Panc1 (cell line): ENCODE measurements at regions not wholly inside any gene's neighbourhood (a gene's known extent, or its start where the extent isn't known, plus 50 kb on each side); places are given as distances from the start of the nearest gene placed in this dataset.

Experiments
- ATAC-seq: fragments of 200-7000 bp; cut with Tn5 transposase; 2 replicates; pipeline ENCODE4 v1.9.1; 2020; ENCODE audit warnings: mild to moderate bottlenecking, moderate library complexity
- BruUV-seq: library from RNA; stranded (reverse); fragments of 400-500 nt; replicated peaks from 2 replicates; lab custom pipeline; 2021; lab: Mats Ljungman, UMichigan
- CTCF ChIA-PET: fragments of 300-600 bp; sonication (Branson Sonifier 250); formaldehyde crosslinking; loops from one replicate; lab custom pipeline; 2022; ENCODE audit warnings: antibody characterized with exemption; lab: Charles Lee
- POLR2A ChIA-PET: fragments of 300-600 bp; sonication (Branson Sonifier 250); formaldehyde crosslinking; loops from one replicate; lab custom pipeline; 2022; ENCODE audit warnings: antibody characterized with exemption; lab: Charles Lee
- DNase-seq: peaks from one replicate; pipeline ENCODE4 v3.0.0-alpha.2; 2010; ENCODE audit warnings: low read depth, low spot score
- H3K27ac ChIP-seq: 2 replicates; pipeline ENCODE4 v1.5.1; 2011; ENCODE audit warnings: mild to moderate bottlenecking, low read length, inconsistent platforms
- H3K27me3 ChIP-seq: fragments of 200-500 bp; sonication (Bioruptor generic); 2 replicates; pipeline ENCODE4 v1.6.0; 2014; ENCODE audit warnings: low read length, inconsistent platforms; ENCODE audit not compliant: control insufficient read depth, insufficient read depth
- H3K36me3 ChIP-seq: fragments of 200-500 bp; sonication (Bioruptor generic); 2 replicates; pipeline ENCODE4 v1.5.1; 2014; ENCODE audit warnings: inconsistent platforms, mild to moderate bottlenecking, low read length, moderate library complexity; ENCODE audit not compliant: control insufficient read depth, insufficient read depth
- H3K4me1 ChIP-seq: 2 replicates; pipeline ENCODE4 v1.5.1; 2011; ENCODE audit warnings: inconsistent platforms, mild to moderate bottlenecking, low read length, moderate library complexity; ENCODE audit not compliant: control insufficient read depth, insufficient read depth
- H3K4me3 ChIP-seq, 2 experiments: 2 replicates each; pipeline ENCODE4 v1.5.1; 2011 to 2012; ENCODE audit warnings: low read depth in 2 of 2, low read length in 2 of 2, mild to moderate bottlenecking in 2 of 2, inconsistent platforms in 1 of 2, moderate library complexity in 1 of 2
- H3K9me3 ChIP-seq: fragments of 200-500 bp; sonication (Bioruptor generic); 2 replicates; pipeline ENCODE4 v1.5.1; 2014; ENCODE audit warnings: low read depth, mild to moderate bottlenecking, inconsistent platforms, low read length, moderate library complexity; ENCODE audit not compliant: control insufficient read depth, insufficient read depth
- POLR2AphosphoS5 ChIP-seq: IDR thresholded peaks from 2 replicates; pipeline ENCODE4 v1.6.1; 2012; ENCODE audit warnings: mild to moderate bottlenecking, low read depth, low read length, moderate library complexity
- REST ChIP-seq, 2 experiments: IDR thresholded peaks; 2 replicates each; pipeline ENCODE4 v1.6.1; 2011 to 2012; ENCODE audit warnings: low read depth in 2 of 2, control low read depth in 1 of 2, low read length in 1 of 2, mild to moderate bottlenecking in 1 of 2, moderate library complexity in 1 of 2; ENCODE audit not compliant: insufficient read depth in 1 of 2
- SIN3A ChIP-seq: IDR thresholded peaks from 2 replicates; pipeline ENCODE4 v1.6.1; 2012; ENCODE audit warnings: low read depth, mild to moderate bottlenecking, low read length, moderate library complexity, borderline replicate concordance; ENCODE audit not compliant: insufficient read depth
- TCF7L2 ChIP-seq: IDR thresholded peaks from 2 replicates; pipeline ENCODE4 v1.6.1; 2011; ENCODE audit warnings: mild to moderate bottlenecking, low read depth, low read length, inconsistent platforms
- in situ Hi-C: cut with HindIII; loops from 2 replicates; pipeline ENCODE4 v1.10.0; 2016; ENCODE audit warnings: low sequenced_read_pairs, low pct_unique_long_range_greater_than_20kb
- intact Hi-C: fragments of 100-400 bp; cut with micrococcal nuclease; formaldehyde crosslinking; loops from one replicate; pipeline ENCODE4 v1.10.0; 2022; ENCODE audit not compliant: unreplicated experiment
- TF ChIP-seq, protein P1 (sequence below): fragments of 450-650 bp; IDR thresholded peaks from 2 replicates; pipeline ENCODE4 v1.5.1; 2017; ENCODE audit warnings: mild to moderate bottlenecking

DNA sequence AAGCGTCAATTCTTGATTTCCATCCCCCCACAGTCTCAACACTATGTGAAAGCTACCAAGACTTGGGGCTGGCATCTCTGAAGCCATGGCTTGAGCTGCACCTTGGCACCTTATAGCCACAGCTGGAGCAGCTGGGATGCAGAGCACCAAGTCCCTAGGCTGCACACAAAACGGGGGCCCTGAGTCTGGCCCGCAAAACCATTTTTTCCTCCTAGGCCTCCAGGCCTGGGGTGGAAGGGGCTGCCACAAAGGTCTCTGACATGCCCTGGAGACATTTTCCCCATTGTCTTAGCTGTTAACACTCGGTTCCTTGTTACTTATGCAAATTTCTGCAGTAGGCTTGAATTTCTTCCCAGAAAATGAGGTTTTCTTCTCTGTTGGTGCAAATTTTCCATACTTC is 89.8 kb upstream of the GNAI1 start:
- in situ Hi-C loops, result no loop called here

GRCh38 chr7:80040752-80041151 is 93.9 kb upstream of the GNAI1 start:
- ChIA-PET POLR2A (no interaction called here), CTCF (no interaction called here)
- DNase-seq, result no peak
- Histone ChIP-seq H3K9me3 (no peaks in the 10 kb centered on the region), H3K27me3 (no peaks in the 10 kb centered on the region), H3K4me1 (no peaks in the 10 kb centered on the region), H3K27ac (no peak overlapping the region), H3K4me3 (no peak overlapping the region), H3K36me3 (no peaks in the 10 kb centered on the region)
- in situ Hi-C loops, result no loop called here
- TF ChIP-seq SIN3A, result no peak
- no peak for TF ChIP-seq TCF7L2
- TF ChIP-seq POLR2AphosphoS5, result no peak
- TF ChIP-seq, protein P1, sequence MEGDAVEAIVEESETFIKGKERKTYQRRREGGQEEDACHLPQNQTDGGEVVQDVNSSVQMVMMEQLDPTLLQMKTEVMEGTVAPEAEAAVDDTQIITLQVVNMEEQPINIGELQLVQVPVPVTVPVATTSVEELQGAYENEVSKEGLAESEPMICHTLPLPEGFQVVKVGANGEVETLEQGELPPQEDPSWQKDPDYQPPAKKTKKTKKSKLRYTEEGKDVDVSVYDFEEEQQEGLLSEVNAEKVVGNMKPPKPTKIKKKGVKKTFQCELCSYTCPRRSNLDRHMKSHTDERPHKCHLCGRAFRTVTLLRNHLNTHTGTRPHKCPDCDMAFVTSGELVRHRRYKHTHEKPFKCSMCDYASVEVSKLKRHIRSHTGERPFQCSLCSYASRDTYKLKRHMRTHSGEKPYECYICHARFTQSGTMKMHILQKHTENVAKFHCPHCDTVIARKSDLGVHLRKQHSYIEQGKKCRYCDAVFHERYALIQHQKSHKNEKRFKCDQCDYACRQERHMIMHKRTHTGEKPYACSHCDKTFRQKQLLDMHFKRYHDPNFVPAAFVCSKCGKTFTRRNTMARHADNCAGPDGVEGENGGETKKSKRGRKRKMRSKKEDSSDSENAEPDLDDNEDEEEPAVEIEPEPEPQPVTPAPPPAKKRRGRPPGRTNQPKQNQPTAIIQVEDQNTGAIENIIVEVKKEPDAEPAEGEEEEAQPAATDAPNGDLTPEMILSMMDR, result no peak
- no peak for TF ChIP-seq REST (IDR thresholded peaks at IDR 0.05; ENCODE audit: insufficient read depth in 1 of 2, low read depth in 2 of 2, low read length in 1 of 2)
- no TSS peak for BruUV-seq
- no peak for ATAC-seq
- intact Hi-C loops, result loop anchor here (10.0 kb wide), 2 partner anchors 226 to 756 kb away; no protein-coding TSS in a partner anchor

More for the DNA sequence above, 89.8 kb upstream of the GNAI1 start:
- H3K4me3 ChIP-seq, result no peak overlapping the region
- ChIA-PET CTCF (no interaction called here), POLR2A (no interaction called here)
- peaks cover 6% of the 10 kb centered on the region; the same call in 1 of the 2 replicates for H3K4me1 ChIP-seq
- no peak overlapping the region for H3K27ac ChIP-seq
- ATAC-seq (no peak), DNase-seq (no peak)
- TF ChIP-seq REST (IDR thresholded peaks at IDR 0.05; ENCODE audit: insufficient read depth in 1 of 2, low read depth in 2 of 2, low read length in 1 of 2), result no peak
- no peak for TF ChIP-seq TCF7L2
- TF ChIP-seq POLR2AphosphoS5, result no peak
- BruUV-seq, result no TSS peak
- no peaks in the 10 kb centered on the region for H3K27me3 ChIP-seq
- no peaks in the 10 kb centered on the region for H3K9me3 ChIP-seq
- intact Hi-C loops, result loop anchor here (10.0 kb wide), 2 partner anchors 230 to 760 kb away; no protein-coding TSS in a partner anchor
- no peaks in the 10 kb centered on the region for H3K36me3 ChIP-seq
